HCEC 1CT (cell line): ENCODE measurements at regions not wholly inside any gene's neighbourhood (a gene's known extent, or its start where the extent isn't known, plus 50 kb on each side); places are given as distances from the start of the nearest gene placed in this dataset.
A peak's percentile ranks its signal among the peaks of the same experiment; 100 is the strongest.
"Not testable (repeated sequence)": the region's sequence is repeated elsewhere in the genome, so short reads cannot be mapped to it uniquely, and the experiment has no call there.

ENCODE experiments used
- DNase-seq: peaks from one replicate; pipeline ENCODE4 v3.0.0-alpha.2; 2017

GRCh38 chr15:77861997-77862635 is 215.4 kb downstream of the TBC1D2B start:
- not testable (repeated sequence) for DNase-seq

- DNase-seq = no peak
These were observed 217.3 kb downstream of the TBC1D2B start for GRCh38 chr15:77860071-77860691.

DNA sequence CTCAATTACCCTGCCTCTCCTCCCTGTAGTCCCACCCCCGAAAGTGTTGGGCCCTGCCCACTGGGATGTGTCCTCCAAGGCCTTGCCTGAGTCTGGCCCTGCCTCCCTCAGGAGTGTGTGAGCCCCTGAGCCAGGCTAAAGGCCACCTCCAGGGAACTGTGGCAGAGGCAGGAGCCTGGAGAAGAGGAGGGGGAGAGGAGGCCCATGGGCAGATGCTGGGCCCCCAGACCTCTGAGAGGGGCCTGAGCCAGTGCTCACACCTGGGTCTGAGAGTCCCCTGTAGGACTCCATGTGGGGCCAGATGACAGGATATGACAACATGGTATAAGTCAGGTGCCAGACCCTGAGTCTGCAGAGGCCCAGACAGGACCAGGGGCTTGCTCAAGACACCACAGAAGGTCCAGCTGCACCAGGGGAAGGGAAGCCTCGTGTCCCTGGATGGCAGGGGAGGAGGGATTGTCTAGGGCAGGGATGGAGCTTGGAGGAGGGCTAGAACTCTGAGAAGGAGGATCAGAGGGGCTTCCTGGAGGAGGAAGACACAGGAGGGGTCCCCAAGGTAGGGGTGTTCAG is 217.9 kb downstream of the TBC1D2B start:
- DNase-seq = no peak

GRCh38 chr15:77858792-77859490 is 218.6 kb downstream of the TBC1D2B start:
- DNase-seq = no peak

- no peak for DNase-seq
These were observed 220.1 kb downstream of the TBC1D2B start for GRCh38 chr15:77857419-77857818.

GRCh38 chr15:77856705-77857346 is 220.7 kb downstream of the TBC1D2B start:
- no peak for DNase-seq

DNA sequence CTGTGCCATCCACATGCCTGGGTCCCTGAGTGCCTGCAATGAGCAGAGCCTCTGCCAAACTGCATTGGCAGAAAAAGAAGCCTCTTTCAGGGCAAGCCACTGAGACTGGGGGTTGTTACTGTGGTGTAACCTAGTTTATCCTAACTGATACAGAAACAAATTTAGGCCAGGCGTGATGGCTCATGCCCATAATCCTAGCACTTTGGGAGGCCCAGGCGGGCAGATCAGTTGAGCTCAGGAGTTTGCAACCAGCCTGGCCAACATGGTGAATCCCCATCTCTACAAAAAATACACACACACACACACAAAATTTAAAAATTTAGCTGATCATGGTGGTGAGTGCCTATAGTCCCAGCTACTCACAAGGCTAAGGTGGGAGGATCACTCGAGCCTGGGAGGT is 221.6 kb downstream of the TBC1D2B start:
- no peak for DNase-seq

DNA sequence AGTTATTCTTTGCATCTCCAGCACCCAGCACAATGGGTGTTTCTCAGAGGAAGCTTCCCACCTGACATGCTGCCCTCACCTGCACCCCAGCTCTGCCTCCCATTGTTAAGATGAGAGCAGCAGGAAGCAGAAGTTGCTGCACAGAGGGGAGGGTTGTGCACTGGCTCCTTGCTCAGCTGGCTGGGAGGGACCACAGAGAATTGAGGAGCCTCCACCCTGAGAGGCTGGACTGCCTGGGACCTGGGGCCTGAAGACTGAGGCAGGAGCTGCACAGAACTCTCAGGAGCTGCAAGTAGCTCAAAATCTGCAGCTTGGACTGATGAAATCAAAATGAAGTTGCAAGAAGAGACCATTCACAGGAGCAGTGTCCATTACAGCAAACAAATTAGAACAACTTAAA is 222.3 kb upstream of the LINGO1 start:
- DNase-seq = no peak

DNA sequence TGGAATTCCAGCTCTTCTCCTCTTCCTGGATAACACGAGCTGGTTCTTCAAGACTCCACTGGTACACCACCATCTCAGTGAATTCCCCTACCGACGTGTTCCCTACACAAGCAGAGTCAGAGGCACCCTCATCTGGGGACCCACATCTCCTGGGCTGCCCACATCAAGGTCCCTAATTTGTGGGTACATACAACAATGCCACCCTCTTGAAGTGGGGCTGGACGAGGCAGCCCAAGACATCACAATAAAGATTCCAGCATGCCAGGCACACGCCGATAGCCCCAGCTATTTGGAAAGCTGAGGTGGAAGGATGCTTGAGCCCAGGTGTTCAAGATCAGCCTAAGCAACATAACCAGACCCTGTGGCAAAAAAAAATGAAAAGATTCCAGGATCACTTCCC is 221.2 kb upstream of the LINGO1 start:
- DNase-seq = no peak

DNA sequence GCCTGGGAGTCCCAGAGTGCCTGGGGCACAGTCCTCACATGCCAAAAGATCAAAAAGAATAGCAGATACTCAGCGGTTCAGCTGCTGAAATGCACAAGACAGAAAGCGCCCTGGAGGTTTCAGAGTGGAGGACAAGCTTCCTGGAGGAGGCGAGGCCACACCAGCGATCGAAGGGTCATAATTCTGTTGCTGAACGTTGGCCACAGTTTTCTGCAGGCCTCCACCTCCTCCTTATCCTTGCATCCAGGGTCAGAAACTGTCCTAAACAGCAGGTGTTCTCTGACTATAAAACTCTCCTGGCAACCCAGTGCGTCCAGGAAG is 220.3 kb upstream of the LINGO1 start:
- DNase-seq = no peak

- no peak for DNase-seq
These were observed 219.7 kb upstream of the LINGO1 start for GRCh38 chr15:77852241-77853007.

- DNase-seq = no peak
These were observed 219.0 kb upstream of the LINGO1 start for GRCh38 chr15:77851691-77852090.

- no peak for DNase-seq
These were observed 218.4 kb upstream of the LINGO1 start for GRCh38 chr15:77851086-77851485.

DNA sequence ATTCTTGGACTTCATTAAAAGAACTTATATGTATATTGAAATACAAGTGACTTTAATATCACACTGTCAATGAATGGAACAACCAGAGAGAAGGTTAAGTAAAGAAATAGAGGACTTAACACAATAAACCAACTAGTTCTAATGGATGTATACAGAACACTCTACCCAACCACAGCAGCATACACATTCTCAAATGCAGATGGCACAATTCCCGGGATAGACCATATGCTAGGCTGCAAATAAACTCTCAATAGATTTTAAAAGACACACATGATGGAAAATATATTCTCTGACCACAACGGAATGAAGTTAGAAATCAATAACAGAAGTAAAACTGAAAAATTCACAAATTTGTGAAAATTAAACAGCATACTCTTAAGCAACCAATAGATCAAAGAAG is 214.3 kb upstream of the LINGO1 start:
- no peak for DNase-seq

DNA sequence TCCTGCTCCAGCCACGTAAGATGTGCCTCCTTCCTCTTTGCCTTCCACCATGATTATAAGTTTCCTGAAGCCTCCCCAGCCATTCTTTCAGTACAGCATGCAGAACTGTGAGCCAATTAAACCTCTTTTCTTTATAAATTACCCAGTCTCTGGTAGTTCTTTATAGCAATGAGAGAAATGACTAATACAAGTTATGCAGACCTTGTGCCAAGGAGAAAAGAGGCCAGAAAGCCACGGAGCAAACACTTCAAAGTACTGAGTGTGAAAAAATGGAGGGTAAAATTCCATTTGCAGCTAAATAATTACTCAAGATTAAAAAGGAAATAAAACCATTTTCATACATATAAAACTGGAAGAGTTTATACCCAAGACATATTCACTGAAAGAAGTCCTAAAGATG is 213.6 kb upstream of the LINGO1 start:
- DNase-seq = no peak

DNA sequence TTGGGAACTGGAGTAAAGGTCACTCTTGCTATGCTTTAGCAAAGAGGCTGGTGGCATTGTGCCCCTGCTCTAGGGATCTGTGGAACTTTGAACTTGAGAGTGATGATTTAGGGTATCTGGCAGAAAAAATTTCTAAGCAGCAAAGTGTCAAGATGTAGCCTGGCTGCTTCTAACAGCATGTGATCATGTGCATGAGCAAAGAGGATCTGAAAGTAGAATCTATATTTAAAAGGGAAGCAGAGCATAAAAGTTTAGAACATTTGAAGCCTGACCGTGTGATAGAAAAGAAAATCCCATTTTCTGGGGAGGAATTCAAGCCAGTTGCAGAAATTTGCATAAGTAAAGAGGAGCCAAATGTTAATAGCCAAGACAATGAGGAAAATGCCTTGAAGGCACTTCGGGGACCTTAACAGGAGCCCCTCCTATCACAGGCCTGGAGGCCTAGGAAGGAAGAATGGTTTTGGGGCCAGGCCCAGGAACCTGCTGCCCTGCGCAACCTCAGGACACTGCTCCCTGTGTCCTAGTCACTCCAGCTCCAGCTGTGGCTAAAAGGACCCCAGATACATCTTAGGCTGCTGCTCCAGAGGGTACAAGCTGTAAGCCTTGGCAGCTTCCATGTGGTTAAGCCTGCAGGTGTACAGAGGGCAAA is 212.2 kb upstream of the LINGO1 start:
- DNase-seq = no peak

- DNase-seq = no peak
These were observed 210.8 kb upstream of the LINGO1 start for GRCh38 chr15:77843546-77843945.

GRCh38 chr15:77840991-77841775 is 208.5 kb upstream of the LINGO1 start:
- peak; percentile 76 for DNase-seq

DNA sequence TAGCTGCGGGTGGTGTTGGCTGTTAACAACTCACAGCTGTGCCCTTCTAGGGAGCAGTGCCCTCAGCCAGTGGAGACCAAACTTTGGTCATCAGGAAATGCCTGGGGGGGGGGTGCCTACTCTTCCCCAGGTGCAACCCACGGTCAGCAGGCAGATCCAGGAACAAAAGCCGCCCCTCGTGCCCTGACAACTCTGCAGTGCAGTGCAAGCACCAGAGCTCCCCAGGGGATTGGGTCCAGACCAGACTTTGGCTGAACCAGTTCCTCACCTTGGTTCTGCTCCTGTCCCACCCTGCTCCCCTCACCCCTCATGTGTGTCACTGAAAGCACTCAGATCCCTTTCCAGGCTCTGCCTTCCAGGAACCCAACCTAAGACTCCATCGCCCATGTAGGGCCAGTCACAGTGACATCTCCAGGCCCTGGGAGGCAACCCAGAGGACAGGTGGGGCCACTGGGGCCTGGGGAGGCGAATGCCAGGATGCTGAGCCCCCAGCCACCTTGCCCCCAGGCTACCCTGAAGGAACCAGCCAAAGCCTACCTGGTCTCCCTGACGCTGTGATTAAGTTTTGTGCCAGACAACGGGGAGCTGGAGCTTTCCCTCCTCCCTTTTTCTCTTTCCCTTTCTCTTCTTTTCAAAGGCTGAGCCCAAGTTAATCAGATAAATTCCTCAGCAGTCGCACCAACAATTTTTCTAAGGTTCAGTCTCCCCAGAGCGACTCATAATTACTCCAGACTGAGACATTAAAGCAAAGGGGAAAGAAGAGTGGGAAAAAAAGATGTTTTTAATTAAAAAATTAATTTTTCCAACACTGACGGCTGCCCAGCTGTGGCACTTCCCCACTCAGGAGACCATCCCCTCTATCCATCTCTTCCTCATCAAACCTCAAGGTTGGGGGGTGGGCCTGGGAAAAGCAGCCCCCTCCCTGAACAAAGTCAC is 207.5 kb upstream of the LINGO1 start:
- no peak for DNase-seq

GRCh38 chr15:77839456-77839855 is 206.7 kb upstream of the LINGO1 start:
- no peak for DNase-seq
